ENCODE measurements at regions not wholly inside any gene's neighbourhood (a gene's known extent, or its start where the extent isn't known, plus 50 kb on each side); places are given as distances from the start of the nearest gene placed in this dataset.

- DNase-seq (ENCODE audit: low read depth), result no peak
Observed at GRCh38 chr5:130267926-130268325, 363.7 kb downstream of the CHSY3 start.

GRCh38 chr5:130260481-130260880 is 356.2 kb downstream of the CHSY3 start:
- DNase-seq (ENCODE audit: low read depth), result no peak

- no peak for DNase-seq (ENCODE audit: low read depth)
Observed at GRCh38 chr5:130251931-130252330, 347.7 kb downstream of the CHSY3 start.

GRCh38 chr5:130243641-130244040 is 339.4 kb downstream of the CHSY3 start:
- DNase-seq (ENCODE audit: low read depth), result no peak

- DNase-seq (ENCODE audit: low read depth), result no peak
Observed at GRCh38 chr5:130237721-130238120, 333.5 kb downstream of the CHSY3 start.

All from Daoy (cell line).